GM21381 (cell line): ENCODE measurements at regions not wholly inside any gene's neighbourhood (a gene's known extent, or its start where the extent isn't known, plus 50 kb on each side); places are given as distances from the start of the nearest gene placed in this dataset.
"Not testable (repeated sequence)": the region's sequence is repeated elsewhere in the genome, so short reads cannot be mapped to it uniquely, and the experiment has no call there.

Experiments
- ATAC-seq: cut with Tn5 transposase; IDR thresholded peaks from one replicate; pipeline ENCODE4 v1.9.1; 2021; ENCODE audit warnings: mild to moderate bottlenecking, moderate library complexity; ENCODE audit not compliant: unreplicated experiment

DNA sequence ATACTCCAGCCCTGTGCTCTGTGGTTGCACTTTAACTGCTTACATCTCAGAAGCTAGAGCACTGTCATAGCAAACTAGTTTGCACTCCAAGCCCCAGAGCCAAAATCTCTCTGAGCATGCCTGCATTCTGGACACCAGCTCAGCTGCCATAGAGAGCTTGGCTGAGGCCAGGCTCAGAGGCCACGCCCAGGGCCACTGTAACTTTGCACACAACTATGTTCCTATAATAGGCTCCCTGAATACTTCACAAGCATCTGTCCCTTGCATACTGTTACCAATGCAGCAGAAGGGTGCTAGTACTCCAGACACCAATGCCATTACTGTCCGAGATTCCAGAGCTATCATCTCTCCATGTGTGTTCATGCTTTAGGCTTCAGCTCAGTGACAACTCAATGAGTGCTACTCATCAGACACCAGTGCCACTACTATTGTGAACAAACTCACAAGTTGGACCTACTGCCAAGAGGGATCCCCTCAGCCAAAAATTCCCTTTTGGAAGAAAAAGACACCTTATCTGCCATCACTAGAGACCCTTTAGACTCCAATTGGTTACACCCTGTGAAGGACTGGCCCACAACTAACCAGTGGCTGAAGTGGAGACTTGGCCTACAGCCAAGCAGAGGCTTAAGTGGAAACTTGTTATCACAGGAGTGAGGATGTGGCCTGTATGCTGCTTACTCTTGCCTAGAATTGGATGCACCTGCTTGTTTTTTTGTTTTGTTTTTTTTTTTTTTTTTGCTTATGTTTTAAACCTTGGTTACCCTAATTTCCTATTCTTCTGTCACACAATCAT, 211.6 kb upstream of the MAGI2 start:
- no peak for ATAC-seq

DNA sequence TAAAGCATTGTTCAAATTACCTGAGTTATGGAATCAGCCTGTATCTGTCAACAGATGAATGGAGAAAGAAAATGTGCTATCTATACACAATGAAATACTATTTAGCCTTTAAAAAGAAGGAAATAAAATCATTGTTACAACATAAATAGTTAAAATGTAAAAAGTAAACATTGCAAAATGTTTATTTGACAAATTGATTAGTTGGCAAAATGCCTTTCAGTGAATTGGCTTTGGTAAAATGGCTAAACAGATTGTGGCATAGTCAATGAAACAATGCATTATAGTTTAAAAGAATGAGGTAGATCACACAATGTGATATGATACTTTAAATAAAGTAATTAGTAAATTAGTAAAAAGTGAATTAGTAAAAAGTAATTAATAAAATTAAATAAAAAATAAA, 204.8 kb upstream of the MAGI2 start:
- no peak for ATAC-seq

DNA sequence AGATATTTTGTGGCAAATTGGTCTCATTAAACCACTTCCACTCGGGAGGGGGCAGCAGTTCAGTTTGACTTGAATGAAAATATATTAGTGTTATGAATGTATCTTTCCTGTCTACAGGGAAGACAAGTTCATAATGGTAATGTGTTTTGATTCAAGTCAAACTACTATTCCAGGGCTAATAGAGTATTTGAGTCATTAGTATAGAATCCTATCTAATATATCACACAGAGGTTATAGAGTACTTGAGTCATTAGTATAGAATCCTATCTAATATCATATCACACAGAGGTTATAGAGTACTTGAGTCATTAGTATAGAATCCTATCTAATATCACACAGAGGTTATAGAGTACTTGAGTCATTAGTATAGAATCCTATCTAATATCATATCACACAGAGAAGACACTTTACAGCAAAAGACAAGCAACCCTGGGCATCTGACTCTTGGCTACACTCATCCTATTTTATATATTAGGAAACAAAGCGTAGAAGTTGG, 199.7 kb upstream of the MAGI2 start:
- ATAC-seq = no peak

DNA sequence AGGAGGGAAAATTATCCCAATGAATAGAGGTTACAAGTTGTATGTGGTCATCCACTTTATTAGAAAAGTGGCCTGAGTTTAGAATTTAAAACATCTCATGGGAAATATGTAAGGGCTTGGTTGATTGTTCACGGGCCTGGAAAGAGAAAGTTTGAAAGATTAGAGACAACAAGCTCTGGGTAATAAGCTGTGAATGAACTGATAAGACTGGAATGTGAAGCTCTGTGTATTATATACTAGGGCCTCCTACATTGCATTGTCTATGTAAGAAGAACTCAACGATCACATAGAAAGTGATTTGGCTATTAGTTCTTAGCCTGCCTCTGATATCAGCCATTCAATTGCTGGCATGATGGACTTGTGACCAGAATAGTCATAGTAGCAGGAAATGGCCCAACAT, 199.2 kb upstream of the MAGI2 start:
- ATAC-seq = no peak

DNA sequence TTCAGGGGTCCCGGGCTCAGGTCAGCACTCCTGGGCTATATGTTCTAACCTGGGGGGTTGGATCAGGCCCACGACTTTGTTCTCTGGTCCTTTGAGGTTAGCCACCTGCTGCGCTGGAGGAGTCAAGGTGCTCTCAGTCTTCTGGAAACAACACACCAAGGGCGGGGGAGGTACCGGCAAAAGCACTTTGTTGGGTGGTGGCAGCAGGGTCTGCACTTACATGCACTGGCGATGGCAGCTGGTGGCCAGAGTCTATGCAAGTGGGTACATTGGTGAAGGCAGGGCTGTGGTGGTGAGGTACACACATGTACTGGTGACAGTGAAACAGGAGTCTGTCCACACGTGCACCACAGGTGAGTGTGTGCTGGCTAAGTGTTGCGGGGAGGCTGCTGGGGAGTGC, 194.2 kb upstream of the MAGI2 start:
- no peak for ATAC-seq

DNA sequence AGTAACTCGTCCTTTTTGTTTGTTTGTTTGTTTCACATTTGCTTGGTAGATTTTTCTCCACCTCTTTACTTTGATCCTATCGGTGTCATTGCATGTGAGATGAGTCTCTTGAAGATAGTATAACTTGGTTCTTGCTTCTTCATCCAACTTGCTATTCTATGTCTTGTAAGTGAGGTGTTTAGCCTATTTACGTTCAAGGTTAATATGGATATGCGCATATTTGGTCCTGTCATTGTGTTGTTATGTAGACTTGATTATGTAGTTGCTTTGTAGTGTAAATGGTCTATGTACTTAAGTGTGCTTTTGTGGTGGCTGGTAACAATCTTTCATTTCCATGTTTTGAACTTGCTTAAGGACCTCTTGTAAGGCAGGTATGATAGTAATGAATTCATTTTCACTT, 192.8 kb upstream of the MAGI2 start:
- ATAC-seq = no peak

DNA sequence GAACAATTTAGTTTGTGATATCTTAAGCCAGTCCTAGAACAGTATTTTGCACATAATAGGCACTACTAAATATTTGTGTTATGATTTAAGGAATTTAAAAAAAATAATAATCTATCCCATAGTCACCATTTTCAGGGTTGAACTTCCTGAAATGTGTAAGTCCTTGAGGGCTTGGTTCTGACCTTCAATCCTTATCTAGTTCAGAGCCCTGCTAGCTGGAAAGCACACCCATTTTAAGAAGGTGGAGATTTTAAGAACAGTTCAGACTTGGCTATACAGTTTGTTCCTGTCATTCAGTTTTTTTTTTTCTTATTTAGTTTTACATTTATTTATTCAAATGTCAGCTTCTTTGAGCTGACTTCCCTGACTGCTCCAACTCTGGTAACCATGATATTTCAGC, 183.4 kb upstream of the MAGI2 start:
- ATAC-seq = no peak

DNA sequence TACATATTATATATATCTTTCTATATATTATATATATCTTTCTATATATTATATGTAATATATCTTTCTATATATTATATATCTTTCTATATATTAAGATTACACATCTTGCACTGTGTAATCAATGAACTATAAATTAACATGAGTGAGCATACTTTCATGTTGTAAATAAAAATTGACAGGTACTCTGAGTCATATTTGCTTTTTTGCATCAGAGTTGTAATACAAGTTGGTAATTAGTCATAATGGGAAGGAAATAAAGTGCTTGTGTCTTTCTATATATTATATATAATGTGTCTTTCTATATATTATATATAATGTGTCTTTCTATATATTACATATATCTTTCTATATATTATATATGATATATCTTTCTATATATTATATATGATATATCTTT, 172.5 kb upstream of the MAGI2 start:
- not testable (repeated sequence) for ATAC-seq

DNA sequence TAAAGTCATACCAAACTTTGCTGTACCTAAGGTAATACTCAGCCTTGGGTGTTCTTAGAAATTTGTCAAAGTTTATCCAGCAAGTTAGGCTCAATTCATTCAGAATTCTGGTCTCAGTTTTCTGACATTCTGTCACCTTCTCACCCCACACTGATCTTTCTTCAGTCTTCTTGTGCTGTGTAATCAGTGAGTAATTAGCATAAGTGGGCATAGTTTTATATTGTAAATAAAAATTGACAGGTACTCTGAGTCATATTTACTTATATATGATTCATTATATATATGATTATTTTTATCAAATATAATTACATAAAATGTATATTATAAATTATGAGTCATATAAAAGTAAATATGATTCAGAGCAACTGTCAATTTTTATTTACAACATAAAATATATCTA, 170.9 kb upstream of the MAGI2 start:
- no peak for ATAC-seq

DNA sequence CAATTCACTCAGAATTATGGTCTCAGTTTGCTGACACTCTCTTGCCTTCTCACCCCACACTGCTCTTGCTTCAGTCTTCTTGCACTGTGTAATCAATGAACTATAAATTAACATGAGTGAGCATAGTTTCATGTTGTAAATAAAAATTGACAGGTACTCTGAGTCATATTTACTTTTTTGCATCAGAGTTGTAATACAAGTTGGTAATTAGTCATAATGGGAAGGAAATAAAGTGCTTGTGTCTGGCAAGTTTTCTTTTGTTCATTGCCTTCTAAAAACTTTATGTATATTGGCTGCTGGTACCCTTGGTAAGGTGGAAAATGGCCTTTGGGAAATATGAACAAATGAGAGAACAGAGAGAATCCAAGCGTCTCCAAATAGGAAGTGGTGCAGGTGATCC, 169.3 kb upstream of the MAGI2 start:
- ATAC-seq = no peak

DNA sequence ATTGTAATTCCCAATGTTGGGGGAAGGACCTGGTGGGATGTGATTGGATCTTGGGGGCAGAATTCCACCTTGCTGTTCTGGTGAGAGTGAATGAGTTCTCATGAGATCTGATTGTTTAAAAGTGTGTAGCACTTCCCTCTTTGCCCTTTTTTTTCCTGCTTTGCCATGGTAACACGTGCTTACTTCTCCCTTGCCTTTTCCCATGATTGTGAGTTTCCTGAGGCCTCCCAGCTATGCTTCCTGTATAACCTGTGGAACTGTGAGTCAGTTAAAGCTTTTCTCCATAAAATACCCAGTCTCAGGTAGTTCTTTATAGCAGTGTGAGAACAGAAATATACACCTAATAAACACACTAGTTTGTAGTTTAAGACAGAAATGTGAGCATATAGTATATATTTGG, 166.8 kb upstream of the MAGI2 start:
- ATAC-seq = no peak

DNA sequence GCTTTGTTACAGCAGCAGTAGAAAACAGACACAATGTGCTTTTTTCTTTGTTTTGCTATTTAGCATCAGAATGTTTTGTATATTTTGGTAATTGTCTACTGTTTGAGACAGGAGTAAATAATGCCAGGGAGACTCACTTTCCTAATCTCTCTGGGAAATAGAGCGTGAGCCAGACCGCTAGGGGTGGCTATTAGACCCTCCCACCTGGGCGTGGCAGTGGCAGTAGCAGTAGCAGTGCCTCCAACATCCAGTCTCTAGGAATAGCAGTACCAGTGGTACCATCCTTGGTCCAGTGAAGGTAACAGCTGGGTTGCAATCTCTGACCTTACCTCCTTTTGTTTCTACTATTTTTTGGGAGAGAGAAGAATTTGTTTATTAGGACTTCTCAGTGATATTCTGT, 165.7 kb upstream of the MAGI2 start:
- ATAC-seq = no peak

DNA sequence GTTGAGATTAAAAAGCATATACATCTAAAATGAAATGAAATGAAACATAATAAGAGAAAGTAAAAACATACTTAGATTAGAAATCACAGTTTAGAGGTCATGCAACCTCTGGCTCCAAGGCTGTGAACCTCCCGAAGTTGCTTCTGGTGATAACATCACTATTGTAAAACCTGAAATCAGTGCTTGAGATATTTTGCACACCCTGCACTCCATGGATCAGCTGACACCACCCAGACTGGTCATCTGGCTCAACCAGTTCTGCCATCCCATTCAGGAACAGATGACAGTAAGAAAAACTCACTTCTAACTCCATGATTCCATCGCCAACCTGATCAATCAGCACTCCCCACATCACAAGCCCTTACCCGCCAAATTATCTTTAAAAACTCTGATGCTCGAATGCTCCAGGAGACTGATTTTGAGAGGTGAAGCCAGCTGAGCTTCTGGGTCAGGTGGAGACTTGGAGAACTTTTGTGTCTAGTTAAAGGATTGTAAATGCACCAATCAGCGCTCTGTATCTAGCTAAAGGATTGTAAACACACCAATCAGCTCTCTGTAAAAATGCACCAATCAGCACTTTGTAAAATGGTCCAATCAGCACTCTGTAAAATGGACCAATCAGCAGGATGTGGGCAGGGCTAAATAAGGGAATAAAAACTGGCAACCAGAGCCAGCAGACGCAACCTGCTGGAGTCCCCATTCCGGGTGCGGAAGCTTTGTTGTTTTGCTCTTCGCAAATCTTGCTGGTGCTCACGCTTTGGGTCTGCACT, 162.6 kb upstream of the MAGI2 start:
- no peak for ATAC-seq

DNA sequence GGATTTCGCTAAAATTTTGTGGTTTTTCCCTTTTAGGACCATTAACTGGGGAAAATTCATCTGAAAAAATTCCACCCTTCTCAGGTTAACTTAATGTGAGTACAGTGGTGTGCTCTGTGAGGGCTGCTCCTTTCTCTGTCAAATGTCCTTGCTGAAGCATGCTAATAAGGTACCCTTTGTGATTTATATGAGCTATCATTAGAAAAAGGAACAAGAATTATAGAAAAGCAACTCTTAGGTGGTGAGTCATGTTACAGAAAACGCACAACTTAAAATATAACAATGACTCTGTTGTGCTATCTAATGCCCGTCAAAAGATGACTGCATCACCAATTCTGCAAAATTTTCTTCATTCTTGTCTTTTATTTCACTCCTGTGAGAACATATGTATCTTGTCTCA, 162.0 kb upstream of the MAGI2 start:
- no peak for ATAC-seq

DNA sequence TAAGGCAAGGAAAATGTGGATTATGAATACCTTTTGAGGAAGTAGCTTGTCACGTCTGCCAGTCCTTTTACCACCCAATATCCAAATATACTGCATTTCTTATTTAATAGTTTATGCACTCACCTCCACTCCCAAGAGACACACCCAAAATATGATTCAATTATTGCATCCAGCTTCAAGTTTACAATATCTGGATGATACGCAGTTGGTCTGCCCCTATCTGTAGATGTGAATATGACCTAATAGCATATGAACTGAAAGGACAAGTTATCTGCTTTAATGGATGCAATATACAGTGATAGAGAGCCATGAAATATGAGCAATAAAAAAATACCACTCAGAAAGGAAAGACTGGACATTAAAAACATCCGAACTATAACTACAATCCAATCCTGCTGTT, 159.4 kb upstream of the MAGI2 start:
- ATAC-seq = no peak

DNA sequence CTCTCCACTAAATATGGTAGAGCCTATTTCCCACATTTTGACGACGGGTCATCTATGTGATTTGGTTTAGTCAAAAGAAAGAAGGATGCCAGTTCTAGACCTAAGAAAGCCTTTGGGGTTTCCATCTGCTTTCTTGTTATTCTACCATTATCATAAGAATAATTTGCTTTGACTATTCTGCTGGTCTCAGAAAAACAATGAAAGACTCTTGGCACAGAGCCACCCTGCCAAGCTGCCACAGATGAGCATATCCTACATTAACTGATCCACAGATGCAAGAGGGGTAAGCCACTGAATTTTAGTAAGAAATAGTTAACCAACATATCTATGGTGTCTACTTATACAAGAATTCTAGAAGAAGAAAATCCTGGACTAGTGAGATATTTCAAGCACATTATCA, 158.6 kb upstream of the MAGI2 start:
- no peak for ATAC-seq

DNA sequence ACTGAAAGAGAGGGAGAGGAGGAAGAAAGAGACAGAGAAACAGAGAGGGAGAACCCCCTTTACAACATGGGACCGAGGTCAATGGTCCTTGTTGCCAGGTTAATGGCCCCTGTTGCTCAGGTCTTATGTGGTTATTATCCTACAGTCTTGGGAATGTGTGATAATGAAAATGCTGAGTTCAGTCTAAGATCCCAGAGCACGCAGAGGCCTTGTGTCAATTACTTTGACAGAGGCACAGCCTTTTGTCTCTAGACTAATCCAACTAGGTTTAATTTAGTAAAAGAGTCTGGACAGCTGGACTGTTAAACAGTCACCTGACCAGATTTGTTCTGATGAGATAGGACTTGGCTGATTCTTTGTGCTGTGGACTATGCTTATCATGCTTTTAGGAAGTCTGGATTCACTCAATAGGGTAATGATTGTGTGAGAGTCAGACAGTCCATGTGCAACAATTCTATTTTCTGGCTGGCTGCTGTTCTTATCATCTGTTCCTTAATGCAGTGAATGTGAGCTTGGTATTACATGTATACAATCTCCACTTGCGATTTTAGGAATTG, 157.4 kb upstream of the MAGI2 start:
- ATAC-seq = no peak

DNA sequence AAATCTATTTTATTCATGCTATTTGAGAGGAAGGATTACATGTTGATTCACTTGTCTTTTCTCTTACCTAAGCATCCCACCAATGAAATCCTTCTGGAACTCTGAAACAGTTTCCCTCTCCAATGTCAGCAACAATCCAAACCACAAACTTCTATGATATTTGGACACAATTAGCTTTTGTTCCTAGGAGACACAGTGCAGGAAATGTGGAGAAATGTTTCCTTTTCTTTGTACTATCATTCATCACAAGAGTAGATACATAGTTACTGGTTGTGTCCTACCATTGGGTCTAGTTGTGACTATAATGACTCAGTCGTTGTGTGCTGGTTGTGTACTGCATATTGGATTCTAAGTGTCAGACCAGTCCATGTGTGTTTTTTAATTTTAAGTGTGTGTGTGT, 156.8 kb upstream of the MAGI2 start:
- no peak for ATAC-seq

DNA sequence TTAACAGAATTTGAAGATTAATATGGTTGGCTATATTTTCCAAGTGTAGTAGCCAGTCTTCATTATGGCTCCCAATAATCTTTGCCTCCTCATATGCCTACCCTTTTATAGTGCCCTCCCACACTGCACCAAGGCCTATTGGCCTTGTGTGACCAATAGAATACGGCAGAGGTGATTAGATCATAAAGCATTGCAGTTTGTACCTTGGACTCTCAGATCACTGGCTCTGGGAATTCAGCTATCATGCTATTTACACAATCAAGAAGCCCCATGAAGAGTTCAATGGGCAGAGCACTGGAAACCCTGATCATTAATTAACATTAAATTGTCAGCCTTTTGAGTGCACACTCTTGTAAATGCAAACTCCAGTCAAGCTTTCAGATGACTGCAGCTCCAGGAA, 154.5 kb upstream of the MAGI2 start:
- no peak for ATAC-seq

DNA sequence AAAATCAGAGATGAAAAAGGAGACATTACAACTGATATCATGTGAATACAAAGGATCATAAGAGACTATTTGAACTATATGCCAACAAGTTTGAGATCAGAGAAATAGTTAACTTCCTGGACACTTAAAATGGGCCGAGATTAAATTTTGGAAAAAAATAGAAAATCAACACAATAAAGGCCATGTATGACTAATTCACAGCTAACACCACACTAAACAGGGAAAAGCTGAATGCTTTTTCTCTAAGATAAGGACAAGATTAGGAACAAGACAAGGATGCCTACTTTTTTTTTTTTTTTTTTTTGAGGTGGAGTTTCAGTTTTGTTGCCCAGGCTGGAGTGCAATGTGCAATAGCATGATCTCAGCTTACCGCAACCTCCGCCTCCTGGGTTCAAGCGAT, 151.4 kb upstream of the MAGI2 start:
- no peak for ATAC-seq

DNA sequence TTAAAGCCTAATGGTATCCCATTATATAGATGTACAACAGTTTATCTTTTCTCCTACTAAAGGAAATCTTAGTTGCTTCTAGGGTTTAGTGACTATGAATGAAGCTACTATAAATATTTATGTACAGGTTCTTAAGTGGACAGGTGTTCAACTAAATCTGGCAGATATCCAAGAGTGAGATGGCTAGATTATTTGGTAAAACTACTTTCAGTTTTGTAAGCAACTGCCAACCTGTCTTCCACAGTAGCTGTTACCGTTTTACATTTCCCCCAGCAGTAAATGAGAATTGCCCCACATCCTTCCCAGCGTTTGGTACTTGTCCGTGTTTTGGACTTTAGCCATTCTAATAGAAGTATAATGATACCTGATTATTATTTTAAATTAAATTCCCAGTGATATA, 144.9 kb upstream of the MAGI2 start:
- no peak for ATAC-seq

DNA sequence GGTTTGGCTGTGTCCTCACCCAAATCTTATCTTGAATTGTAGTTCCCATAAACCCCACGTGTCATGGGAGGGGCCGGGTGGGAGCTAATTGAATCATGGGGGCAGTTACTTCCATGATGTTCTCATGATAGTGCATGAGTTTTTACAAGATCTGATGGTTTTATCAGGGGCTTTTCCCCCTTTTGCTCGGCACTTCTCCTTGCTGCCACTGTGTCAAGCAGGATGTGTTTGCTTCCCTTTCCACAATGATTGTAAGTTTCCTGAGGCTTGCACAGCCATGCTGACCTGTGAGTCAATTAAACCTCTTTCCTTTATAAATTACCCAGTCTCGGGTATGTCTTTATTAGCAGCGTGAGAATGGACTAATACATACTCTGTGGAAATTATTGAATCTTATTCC, 141.2 kb upstream of the MAGI2 start:
- not testable (repeated sequence) for ATAC-seq
